ENCODE measurements at regions not wholly inside any gene's neighbourhood (a gene's known extent, or its start where the extent isn't known, plus 50 kb on each side); places are given as distances from the start of the nearest gene placed in this dataset.

GRCh38 chr3:64763980-64764379 lies 76.2 kb upstream of the ADAMTS9 start:
- no peak overlapping the region for H3K4me3 ChIP-seq (ENCODE audit: low read depth, low read length)
- no peaks in the 10 kb centered on the region for H3K36me3 ChIP-seq (ENCODE audit: control insufficient read depth in 2 of 2, insufficient read depth in 1 of 2, low read length in 2 of 2)
- no peak overlapping the region for H3K27ac ChIP-seq (ENCODE audit: extremely low read depth, low read depth, low read length)
- ChIA-PET POLR2A (no interaction called here), CTCF (no interaction called here)
- no peaks in the 10 kb centered on the region for H3K9me3 ChIP-seq (ENCODE audit: control insufficient read depth, insufficient read depth, low read depth, low read length)
- TF ChIP-seq BCL11B (tag by site-specific recombination; IDR thresholded peaks at IDR 0.05; ENCODE audit: low read depth) (no peak), KLF10 (tag by site-specific recombination; IDR thresholded peaks at IDR 0.05) (no peak), ZNF121 (tag by site-specific recombination; IDR thresholded peaks at IDR 0.05) (no peak), PRDM1 (tag by site-specific recombination; IDR thresholded peaks at IDR 0.05) (no peak), PRDM10 (tag by site-specific recombination; IDR thresholded peaks at IDR 0.05) (no peak), ZNF704 (tag by site-specific recombination; IDR thresholded peaks at IDR 0.05) (no peak), ZNF660 (tag by site-specific recombination; IDR thresholded peaks at IDR 0.05) (no peak), ZNF707 (tag by site-specific recombination; IDR thresholded peaks at IDR 0.05) (no peak), KLF16 (tag by site-specific recombination; IDR thresholded peaks at IDR 0.05) (no peak), OSR2 (tag by site-specific recombination; IDR thresholded peaks at IDR 0.05) (no peak), ZNF610 (tag by site-specific recombination; IDR thresholded peaks at IDR 0.05; ENCODE audit: borderline replicate concordance) (no peak), ZNF561 (tag by site-specific recombination; IDR thresholded peaks at IDR 0.05; ENCODE audit: borderline replicate concordance) (no peak)
- no peaks in the 10 kb centered on the region for H3K4me1 ChIP-seq (ENCODE audit: control insufficient read depth, insufficient read depth, low read length)

GRCh38 chr3:64761729-64762128 lies 73.9 kb upstream of the ADAMTS9 start:
- no peaks in the 10 kb centered on the region for H3K36me3 ChIP-seq (ENCODE audit: control insufficient read depth in 2 of 2, insufficient read depth in 1 of 2, low read length in 2 of 2)
- H3K27ac ChIP-seq (ENCODE audit: extremely low read depth, low read depth, low read length) = no peak overlapping the region
- H3K4me3 ChIP-seq (ENCODE audit: low read depth, low read length) = no peak overlapping the region
- H3K4me1 ChIP-seq (ENCODE audit: control insufficient read depth, insufficient read depth, low read length) = no peaks in the 10 kb centered on the region
- H3K9me3 ChIP-seq (ENCODE audit: control insufficient read depth, insufficient read depth, low read depth, low read length) = no peaks in the 10 kb centered on the region
- ChIA-PET POLR2A (no interaction called here), CTCF (no interaction called here)
- TF ChIP-seq ZNF146 (tag by site-specific recombination; IDR thresholded peaks at IDR 0.05) (no peak), ZNF707 (tag by site-specific recombination; IDR thresholded peaks at IDR 0.05) (no peak), ZNF366 (tag by site-specific recombination; conservative IDR thresholded peaks at IDR 0.05) (no peak), ZNF157 (tag by site-specific recombination; IDR thresholded peaks at IDR 0.05) (no peak), ZNF341 (tag by site-specific recombination; IDR thresholded peaks at IDR 0.05; ENCODE audit: low read depth) (no peak), ZNF677 (tag by site-specific recombination; IDR thresholded peaks at IDR 0.05) (no peak), ZNF830 (tag by site-specific recombination; IDR thresholded peaks at IDR 0.05; ENCODE audit: low read depth) (no peak), ZNF114 (tag by site-specific recombination; IDR thresholded peaks at IDR 0.05) (no peak), ZNF169 (tag by site-specific recombination; IDR thresholded peaks at IDR 0.05) (no peak), ZNF664 (tag by site-specific recombination; IDR thresholded peaks at IDR 0.05) (no peak), ZSCAN23 (tag by site-specific recombination; IDR thresholded peaks at IDR 0.05) (no peak), CTCF (tag by site-specific recombination; IDR thresholded peaks at IDR 0.05) (no peak), ZNF423 (tag by site-specific recombination; IDR thresholded peaks at IDR 0.05) (no peak), ZNF175 (tag by site-specific recombination; IDR thresholded peaks at IDR 0.05) (no peak), ELK4 (IDR thresholded peaks at IDR 0.05; ENCODE audit: borderline replicate concordance, low read depth, low read length) (no peak), ZNF514 (tag by site-specific recombination; IDR thresholded peaks at IDR 0.05) (no peak), ATF2 (tag by site-specific recombination; IDR thresholded peaks at IDR 0.05; ENCODE audit: low read depth) (no peak), ZBTB21 (tag by site-specific recombination; IDR thresholded peaks at IDR 0.05) (no peak)

Measured in HEK293 (cell line).